PC-9 (cell line): ENCODE measurements at regions not wholly inside any gene's neighbourhood (a gene's known extent, or its start where the extent isn't known, plus 50 kb on each side); places are given as distances from the start of the nearest gene placed in this dataset.

ENCODE experiments used
- BruUV-seq: library from RNA; stranded (reverse); fragments of 400-500 nt; replicated peaks from 2 replicates; lab custom pipeline; 2021; lab: Mats Ljungman, UMichigan
- CTCF ChIA-PET: fragments of 300-600 bp; sonication (Branson Sonifier 250); formaldehyde crosslinking; loops from one replicate; lab custom pipeline; 2022; ENCODE audit warnings: antibody characterized with exemption; lab: Charles Lee
- POLR2A ChIA-PET: fragments of 300-600 bp; sonication (Branson Sonifier 250); formaldehyde crosslinking; loops from one replicate; lab custom pipeline; 2022; ENCODE audit warnings: antibody characterized with exemption; ENCODE audit not compliant: unreplicated experiment; lab: Charles Lee
- DNase-seq, 2 experiments: peaks; one replicate each; pipeline versions ENCODE4 v3.0.0 to v3.0.0-alpha.2; 2015 to 2022; ENCODE audit warnings: mixed read lengths in 1 of 2
- H2AFZ ChIP-seq: fragments of 200-600 bp; sonication (generic); 2 replicates; pipeline ENCODE4 v1.8.1; 2017; ENCODE audit warnings: antibody characterized with exemption
- H3F3A ChIP-seq: fragments of 200-600 bp; sonication (generic); 2 replicates; pipeline ENCODE4 v1.8.1; 2017; ENCODE audit warnings: antibody characterized with exemption, mild to moderate bottlenecking, low read depth; ENCODE audit not compliant: insufficient read depth
- H3K27ac ChIP-seq: fragments of 200-600 bp; sonication (generic); 2 replicates; pipeline ENCODE4 v1.6.1; 2016; ENCODE audit warnings: mixed run types
- H3K27me3 ChIP-seq: fragments of 200-600 bp; sonication (generic); 2 replicates; pipeline ENCODE4 v1.6.1; 2016; ENCODE audit warnings: low read depth, mixed run types; ENCODE audit not compliant: insufficient read depth
- H3K36me3 ChIP-seq: fragments of 200-600 bp; sonication (generic); 2 replicates; pipeline ENCODE4 v1.6.1; 2016; ENCODE audit warnings: low read depth, mixed run types
- H3K4me1 ChIP-seq: fragments of 200-600 bp; sonication (generic); replicated peaks from 2 replicates; pipeline ENCODE4 v1.6.1; 2016; ENCODE audit warnings: mixed run types; ENCODE audit not compliant: insufficient read depth
- H3K4me2 ChIP-seq: fragments of 200-600 bp; sonication (generic); 2 replicates; pipeline ENCODE4 v1.6.1; 2017; ENCODE audit warnings: mixed run types
- H3K4me3 ChIP-seq: fragments of 200-600 bp; sonication (generic); 2 replicates; pipeline ENCODE4 v1.6.1; 2016; ENCODE audit warnings: mixed run types
- H3K79me2 ChIP-seq: fragments of 200-600 bp; sonication (generic); 2 replicates; pipeline ENCODE4 v1.6.1; 2017; ENCODE audit warnings: low read depth, mixed run types
- H3K9me2 ChIP-seq: fragments of 200-600 bp; sonication (generic); 2 replicates; pipeline ENCODE4 v1.8.1; 2017; ENCODE audit warnings: mild to moderate bottlenecking; ENCODE audit not compliant: insufficient read depth
- H3K9me3 ChIP-seq: fragments of 200-600 bp; sonication (generic); 2 replicates; pipeline ENCODE4 v1.8.1; 2016; ENCODE audit warnings: low read depth; ENCODE audit not compliant: insufficient read depth
- H4K20me1 ChIP-seq: fragments of 200-600 bp; sonication (generic); 2 replicates; pipeline ENCODE4 v1.8.1; 2017; ENCODE audit not compliant: insufficient read depth
- EZH2 ChIP-seq: fragments of 200-600 bp; sonication (generic); IDR thresholded peaks from 2 replicates; pipeline ENCODE4 v1.8.0; 2017; ENCODE audit warnings: antibody characterized with exemption, low read depth
- intact Hi-C: fragments of 100-400 bp; cut with micrococcal nuclease; formaldehyde crosslinking; loops from one replicate; pipeline ENCODE4 v1.10.0; 2022; ENCODE audit not compliant: unreplicated experiment
- TF ChIP-seq, protein P1 (sequence below): fragments of 200-600 bp; sonication (generic); conservative IDR thresholded peaks from 2 replicates; pipeline ENCODE4 v1.6.1; 2017; ENCODE audit warnings: mixed run types, antibody characterized with exemption, mild to moderate bottlenecking, moderate library complexity

- intact Hi-C loops: no loop called here
- no peak for TF ChIP-seq EZH2
- TF ChIP-seq, protein P1, sequence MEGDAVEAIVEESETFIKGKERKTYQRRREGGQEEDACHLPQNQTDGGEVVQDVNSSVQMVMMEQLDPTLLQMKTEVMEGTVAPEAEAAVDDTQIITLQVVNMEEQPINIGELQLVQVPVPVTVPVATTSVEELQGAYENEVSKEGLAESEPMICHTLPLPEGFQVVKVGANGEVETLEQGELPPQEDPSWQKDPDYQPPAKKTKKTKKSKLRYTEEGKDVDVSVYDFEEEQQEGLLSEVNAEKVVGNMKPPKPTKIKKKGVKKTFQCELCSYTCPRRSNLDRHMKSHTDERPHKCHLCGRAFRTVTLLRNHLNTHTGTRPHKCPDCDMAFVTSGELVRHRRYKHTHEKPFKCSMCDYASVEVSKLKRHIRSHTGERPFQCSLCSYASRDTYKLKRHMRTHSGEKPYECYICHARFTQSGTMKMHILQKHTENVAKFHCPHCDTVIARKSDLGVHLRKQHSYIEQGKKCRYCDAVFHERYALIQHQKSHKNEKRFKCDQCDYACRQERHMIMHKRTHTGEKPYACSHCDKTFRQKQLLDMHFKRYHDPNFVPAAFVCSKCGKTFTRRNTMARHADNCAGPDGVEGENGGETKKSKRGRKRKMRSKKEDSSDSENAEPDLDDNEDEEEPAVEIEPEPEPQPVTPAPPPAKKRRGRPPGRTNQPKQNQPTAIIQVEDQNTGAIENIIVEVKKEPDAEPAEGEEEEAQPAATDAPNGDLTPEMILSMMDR: no peak
- no TSS peak for BruUV-seq
These were observed 490.1 kb upstream of the ARRDC4 start for GRCh38 chr15:97470417-97470816.

DNA sequence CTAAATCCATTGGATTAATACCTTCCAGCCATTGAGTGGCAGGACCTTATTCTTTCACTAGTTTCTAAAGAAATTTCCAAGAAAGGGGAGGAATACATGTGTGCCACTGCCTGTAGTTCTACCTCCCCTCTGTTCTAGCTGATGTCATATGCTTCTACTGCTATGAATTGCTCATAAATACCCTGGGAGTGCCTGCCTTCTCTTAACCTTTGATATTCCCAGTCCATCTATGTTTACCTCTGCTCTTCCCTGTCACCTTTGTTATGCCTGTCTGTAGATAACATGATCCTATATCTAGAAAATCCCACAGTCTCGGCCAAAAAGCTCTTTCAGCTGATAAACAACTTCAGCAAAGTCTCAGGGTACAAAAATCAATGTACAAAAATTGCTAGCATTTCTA lies 486.9 kb upstream of the ARRDC4 start:
- Histone ChIP-seq H3K4me2 (no peak overlapping the region), H3K27me3 (no peaks in the 10 kb centered on the region), H3K9me2 (no peaks in the 10 kb centered on the region), H3K36me3 (no peaks in the 10 kb centered on the region), H3K9me3 (no peaks in the 10 kb centered on the region), H3K79me2 (no peaks in the 10 kb centered on the region), H3F3A (no peaks in the 10 kb centered on the region), H2AFZ (no peak overlapping the region), H3K4me3 (no peak overlapping the region), H4K20me1 (no peaks in the 10 kb centered on the region), H3K4me1 (no peaks in the 10 kb centered on the region), H3K27ac (no peak overlapping the region)
- TF ChIP-seq, protein P1: no peak
- no peak for TF ChIP-seq EZH2
- no peak for DNase-seq
- BruUV-seq: no TSS peak
- ChIA-PET CTCF (no interaction called here), POLR2A (no interaction called here)
- intact Hi-C loops: no loop called here

More at GRCh38 chr15:97470417-97470816, 490.1 kb upstream of the ARRDC4 start:
- Histone ChIP-seq H3K4me2 (no peak overlapping the region), H3K9me2 (no peaks in the 10 kb centered on the region), H3K27me3 (no peaks in the 10 kb centered on the region), H3K27ac (no peak overlapping the region), H3K9me3 (no peaks in the 10 kb centered on the region), H4K20me1 (no peaks in the 10 kb centered on the region), H3K4me1 (no peaks in the 10 kb centered on the region), H3F3A (no peaks in the 10 kb centered on the region), H3K4me3 (no peak overlapping the region), H2AFZ (no peak overlapping the region), H3K79me2 (no peaks in the 10 kb centered on the region), H3K36me3 (no peaks in the 10 kb centered on the region)
- ChIA-PET CTCF (no interaction called here), POLR2A (no interaction called here)
- DNase-seq: no peak

DNA sequence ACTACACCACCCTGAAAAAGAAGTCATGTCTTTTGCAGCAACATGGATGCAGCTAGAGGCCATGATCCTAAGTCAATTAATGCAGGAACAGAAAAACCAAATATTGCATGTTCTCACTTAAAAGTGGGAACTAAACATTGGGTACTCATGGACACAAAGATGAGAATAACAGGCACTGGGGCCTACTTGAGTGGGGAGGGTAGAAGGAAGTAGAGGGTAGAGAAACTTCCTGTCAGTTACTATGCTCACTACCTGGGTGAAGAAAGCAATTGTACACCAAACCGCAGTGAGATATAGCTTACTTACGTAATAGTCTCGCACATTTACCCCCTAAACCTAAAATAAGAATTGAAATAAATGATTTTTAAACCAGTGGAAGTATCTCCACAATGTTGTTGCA lies 480.5 kb upstream of the ARRDC4 start:
- no peak for DNase-seq
- Histone ChIP-seq H3K4me3 (no peak overlapping the region), H3K9me2 (no peaks in the 10 kb centered on the region), H3K36me3 (no peaks in the 10 kb centered on the region), H3F3A (no peaks in the 10 kb centered on the region), H3K4me1 (no peaks in the 10 kb centered on the region), H3K9me3 (no peaks in the 10 kb centered on the region), H3K4me2 (no peak overlapping the region), H3K27me3 (no peaks in the 10 kb centered on the region), H3K27ac (no peak overlapping the region), H3K79me2 (no peaks in the 10 kb centered on the region), H2AFZ (no peak overlapping the region), H4K20me1 (no peaks in the 10 kb centered on the region)
- CTCF ChIA-PET: no interaction called here
- intact Hi-C loops: no loop called here
- TF ChIP-seq, protein P1: no peak
- TF ChIP-seq EZH2: no peak
- no TSS peak for BruUV-seq
- POLR2A ChIA-PET: no interaction called here
